IPS-NIHi11 (cell line): ENCODE measurements at regions not wholly inside any gene's neighbourhood (a gene's known extent, or its start where the extent isn't known, plus 50 kb on each side); places are given as distances from the start of the nearest gene placed in this dataset.

Experiments
- DNase-seq: peaks from one replicate; pipeline ENCODE4 v3.0.0; 2012; ENCODE audit warnings: mixed read lengths, low spot score

DNA sequence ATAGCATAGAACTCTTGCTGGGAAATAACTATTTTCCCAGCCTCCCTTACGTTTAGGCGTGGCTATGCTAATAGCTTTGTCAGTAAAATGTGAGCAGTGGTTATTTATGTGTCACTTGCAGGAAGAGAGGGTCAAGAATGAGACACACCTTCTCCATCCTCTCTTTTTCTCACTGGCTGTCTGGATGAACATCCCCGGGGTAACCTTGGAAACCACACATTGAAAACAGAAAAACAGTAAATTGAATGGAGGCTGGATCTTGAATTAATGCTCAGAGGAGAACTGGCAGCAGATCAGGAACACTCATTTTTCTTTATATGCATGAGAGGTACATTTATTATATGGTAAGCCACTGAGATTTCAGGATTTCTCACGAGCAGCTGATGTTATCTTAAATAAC, 127.6 kb downstream of the DNAJB9 start:
- DNase-seq, result no peak

DNA sequence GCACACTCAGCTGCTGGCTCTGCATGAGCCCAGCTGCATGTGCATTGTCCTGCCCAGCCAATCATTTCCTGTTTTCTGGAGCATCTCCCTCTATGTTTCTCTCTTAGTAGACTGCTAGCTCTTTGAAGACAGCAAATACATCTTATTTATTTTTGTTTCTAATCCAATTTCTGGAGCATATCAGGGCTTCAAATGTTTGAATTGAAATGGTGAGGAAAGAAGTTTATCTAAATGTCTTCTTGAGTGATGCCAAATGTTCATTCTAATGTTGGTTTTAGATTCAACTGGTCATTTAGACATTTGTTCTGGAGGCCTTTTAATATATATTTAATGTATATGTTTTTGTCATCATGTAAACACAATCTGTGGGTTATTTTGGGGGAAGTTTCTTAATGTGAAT, 141.9 kb downstream of the DNAJB9 start:
- peak; percentile 11 for DNase-seq

DNA sequence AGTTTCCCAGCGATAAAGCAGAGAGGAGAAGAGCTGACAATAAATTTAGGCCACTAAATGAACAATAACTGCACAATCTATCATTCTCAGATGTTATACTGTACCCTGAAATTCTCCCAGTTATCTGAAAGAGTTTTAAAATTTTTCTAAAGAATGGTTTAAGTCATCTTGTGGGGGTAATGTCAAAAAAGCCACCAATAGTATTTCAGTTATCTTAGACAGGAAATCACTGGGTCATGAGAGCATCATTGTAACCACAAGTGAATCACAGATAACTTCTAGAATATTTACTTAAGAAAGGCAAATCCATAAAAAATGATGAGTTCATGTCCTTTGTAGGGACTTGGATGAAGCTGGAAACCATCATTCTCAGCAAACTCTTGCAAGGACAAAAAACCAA, 147.1 kb downstream of the DNAJB9 start:
- DNase-seq, result no peak

DNA sequence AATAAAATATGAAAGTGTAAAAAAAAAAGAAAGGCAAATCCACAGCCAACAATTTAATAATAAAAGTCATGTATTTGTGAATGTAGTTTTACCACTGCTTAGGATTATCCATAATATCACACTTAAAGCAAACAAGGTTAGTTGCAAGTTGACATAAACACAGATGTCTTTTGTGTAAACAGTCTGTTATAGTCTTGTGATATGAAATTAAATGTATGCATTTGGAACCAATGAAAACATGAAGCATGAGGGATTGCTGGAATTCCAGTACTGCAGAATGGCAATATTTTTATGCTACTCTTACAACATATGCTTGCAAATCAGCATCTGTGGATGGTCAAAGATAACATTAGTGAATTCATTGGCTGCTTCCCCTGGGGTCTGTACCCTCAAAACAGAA, 148.1 kb downstream of the DNAJB9 start:
- DNase-seq, result no peak

DNA sequence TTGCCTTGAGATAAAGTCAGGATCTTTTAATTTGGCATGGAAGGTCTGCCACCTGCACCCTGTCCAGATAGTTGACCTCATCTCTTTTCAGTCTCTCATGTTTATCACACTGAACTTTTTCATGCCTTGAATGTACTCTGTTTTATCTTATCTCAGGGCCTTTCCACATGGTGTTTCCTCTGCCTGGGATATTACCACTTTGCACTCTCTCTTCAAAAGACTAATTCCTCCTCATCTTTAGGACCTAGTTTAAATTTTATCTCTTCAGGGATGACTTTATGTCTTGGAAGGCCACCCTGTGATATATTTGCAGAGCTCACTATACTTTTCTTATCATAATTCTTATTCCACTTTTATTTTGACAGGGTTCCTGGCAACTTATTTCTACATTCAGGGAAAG, 150.0 kb downstream of the DNAJB9 start:
- no peak for DNase-seq

DNA sequence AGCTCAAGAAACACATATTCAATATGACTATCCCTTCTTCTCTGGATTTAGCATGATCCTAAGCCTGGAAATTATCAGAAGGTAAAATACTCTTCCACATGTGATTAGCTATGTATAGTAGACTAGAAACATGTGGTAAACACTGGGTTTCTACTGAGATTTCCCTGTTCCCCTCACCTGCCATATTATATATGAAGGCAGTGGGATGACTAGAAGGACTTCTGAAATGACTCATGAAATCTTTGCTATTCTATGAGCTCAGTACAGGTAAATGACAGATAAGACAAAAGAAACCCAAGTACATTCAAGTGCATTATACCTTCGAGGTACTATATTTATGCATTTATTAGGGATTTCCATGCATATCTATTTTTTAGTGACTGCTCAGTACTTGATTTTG, 152.9 kb downstream of the DNAJB9 start:
- DNase-seq, result no peak

DNA sequence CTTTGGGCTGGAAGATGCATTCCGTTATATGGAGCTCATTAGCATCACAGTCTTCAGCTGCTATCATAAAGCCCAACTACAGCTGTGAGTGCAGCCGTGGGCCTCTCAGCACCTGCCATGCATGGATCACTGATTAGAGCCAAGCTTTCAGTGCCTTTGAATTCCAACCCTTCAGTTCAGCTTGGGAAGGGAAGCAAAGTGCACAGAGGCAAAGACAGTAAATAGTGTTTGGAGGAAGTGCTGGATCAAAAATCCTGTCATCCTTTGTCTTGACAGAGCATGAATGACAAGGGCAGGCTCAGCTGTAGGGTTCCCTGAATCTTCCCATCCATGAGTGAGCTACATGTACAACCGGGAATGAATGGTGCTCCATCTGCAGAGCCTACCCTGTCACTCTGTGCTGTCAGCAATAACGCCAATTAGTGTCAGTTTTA, 153.7 kb downstream of the DNAJB9 start:
- DNase-seq, result peak; percentile 14

DNA sequence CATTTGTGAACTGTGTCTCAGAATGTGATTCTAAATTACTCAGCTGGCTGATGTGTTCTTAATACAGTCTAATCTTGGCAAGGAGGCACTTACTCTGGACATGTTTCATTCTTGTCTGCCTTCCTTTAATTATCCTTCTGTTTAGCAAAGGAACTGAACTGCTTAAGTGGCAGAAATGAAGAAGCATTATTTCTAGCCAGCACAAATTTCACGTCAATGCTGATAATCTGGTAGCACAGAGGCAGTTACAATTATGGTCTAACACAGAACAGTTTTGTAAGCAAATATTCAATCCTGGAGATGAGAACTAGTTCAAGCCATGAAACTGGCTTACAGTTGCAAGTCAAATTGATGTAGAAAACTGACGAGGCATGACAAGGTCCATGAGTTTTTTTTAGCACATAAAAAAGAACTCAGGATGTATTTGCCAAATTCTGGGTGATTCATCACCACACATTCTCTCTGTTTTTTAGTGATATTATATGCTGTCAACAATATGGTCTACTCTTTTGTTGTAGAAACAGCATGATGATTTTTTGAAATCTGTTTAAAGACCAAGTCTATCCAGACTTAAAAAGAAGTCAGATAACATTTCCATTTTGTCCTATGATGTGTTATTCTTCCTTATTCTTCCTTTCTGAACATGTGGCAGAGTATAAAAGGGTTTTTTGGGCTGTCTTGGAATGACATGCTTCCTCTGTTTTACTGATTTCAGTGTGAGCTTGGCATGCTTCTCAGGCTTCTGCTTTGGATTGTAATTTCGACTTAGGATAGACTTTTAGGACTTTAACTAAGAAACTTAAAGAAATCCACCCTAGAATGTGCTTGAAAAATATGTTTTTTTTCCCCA, 154.8 kb downstream of the DNAJB9 start:
- no peak for DNase-seq

DNA sequence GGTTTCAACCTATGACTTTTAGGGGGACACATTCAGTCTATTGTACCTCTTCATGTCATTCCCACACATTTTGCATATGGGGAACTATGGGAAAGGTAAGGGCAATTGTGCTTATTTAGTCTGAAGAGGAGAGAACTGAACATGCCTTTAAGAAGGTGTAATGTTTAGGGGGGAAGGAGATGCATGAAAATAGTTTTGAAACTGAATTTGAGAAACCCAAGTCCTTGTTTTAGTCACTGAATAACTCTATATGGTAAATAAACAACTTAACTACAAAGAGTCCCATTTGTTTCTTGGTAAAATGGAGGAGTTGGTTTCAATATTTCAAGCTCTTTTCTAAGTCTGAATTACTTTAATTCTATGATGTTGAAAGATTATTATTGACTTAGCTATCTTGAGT, 166.1 kb downstream of the DNAJB9 start:
- DNase-seq, result no peak

DNA sequence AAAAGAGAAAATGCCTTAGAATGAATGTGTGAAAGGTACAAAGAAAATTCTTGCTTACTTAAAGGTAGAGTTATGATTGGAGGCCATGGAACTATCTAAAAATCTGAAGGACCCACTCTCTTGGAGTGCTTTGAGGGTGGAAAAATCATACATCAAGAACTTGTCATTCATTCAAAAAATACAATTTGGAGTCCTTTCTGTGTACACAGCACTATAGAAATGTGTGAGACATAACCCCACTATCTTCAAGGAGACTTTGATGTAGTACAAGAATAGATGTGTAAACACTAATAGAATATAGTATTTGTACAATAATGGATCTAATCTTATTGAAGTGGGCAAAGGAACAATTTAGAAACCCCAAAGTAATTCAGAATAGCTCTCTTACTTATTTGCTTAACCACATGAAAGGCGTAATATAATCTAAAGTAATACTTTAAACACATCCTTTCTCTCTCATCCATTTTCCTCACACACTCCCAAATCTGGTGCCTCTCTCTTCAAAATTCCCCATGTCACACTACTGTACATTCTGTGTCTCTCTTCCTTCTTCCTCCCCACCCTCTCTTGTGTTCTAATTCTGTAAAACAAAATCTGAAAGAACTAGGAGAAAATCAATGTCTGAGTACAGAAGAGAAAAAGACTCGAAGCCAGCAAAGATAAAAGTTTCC, 166.7 kb downstream of the DNAJB9 start:
- no peak for DNase-seq

DNA sequence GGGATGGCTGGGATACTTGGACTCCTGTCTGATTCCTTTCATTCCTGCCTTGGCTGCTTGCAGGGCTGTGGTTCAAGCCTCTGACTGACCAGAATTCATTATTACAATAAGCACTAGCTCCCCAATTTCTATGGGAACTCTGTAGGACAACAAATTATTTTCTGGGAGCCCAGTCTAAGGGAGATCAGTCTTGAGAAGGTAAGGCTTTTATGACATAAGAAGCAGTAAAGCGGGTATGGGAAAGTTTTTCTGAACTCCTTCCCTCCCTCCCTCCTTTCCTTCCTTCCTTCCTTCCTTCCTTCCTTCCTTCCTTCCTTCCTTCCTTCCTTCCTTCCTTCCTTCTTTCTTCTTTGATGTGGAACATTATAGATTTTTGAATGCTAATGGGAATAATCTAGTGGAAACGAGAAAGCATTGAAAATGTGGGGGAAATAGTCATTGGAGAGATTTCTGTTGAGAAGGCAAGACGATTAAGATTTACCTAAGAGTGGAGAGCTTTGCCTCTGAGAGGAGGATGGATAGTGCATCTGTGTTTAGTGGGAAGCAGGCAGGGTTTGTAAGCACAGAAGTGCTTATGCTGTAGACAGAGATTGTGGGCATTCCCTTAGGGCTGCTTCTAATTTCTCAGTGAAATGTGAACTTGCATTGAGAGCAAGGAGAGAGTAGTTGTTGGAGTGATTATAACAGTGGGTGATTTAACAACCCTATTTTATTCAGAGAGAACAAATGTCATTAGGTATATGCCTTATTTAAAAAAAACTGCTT, 201.5 kb downstream of the DNAJB9 start:
- DNase-seq, result no peak

DNA sequence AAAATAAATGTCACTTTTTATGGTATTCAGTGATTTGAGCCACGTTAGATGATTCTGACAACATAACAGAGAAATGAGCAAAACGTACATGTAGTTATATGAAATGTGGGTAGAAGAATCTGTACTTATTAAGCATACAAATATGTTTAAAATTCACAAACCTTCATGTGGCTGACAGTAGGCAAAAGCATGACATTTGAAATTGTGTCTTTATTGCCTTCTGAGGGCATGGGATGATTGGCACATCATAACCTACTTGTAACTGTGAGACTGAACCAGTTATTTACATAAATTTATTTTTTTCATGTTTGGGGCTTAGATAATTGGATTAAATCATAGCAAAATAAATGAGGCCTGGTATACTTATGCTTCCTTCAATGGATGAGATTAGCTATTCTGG, 202.2 kb downstream of the DNAJB9 start:
- no peak for DNase-seq

DNA sequence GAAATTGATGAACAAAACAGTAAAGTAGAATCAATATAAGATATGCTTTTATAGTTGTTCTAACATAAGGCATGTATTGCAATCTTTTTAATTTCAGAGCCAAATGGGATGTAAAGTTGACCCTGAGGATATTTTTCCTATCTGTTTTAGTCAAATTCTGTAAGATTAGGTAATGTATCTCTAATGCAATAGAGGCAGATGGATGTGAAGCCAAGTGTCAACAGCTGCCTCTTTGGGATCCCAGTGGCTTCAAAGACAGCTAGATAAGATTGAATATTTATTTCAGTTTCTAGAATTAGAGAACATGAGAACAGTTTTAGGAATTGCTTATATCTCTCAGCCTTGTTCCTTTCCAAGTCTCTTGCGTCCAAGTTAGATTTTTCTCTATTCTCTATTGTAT, 208.3 kb downstream of the DNAJB9 start:
- DNase-seq, result no peak

DNA sequence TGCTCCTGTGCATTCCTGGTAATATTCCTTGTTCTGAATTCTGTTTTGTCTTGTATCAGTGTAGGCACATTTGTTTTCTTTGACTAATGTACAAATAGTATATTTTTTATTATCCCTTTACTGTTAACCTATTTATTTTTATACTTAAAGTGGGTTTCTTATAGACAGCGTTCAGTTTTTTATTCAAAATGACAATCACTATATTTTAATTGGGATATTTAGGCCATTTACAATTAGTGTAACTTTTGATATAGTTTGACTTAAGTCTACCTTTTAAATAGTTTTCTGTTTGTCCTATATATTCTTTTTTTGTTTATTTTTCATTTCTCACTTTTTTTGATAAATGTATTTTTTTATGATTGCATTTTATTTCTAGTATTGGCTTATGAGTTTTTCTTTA, 219.8 kb downstream of the DNAJB9 start:
- no peak for DNase-seq

DNA sequence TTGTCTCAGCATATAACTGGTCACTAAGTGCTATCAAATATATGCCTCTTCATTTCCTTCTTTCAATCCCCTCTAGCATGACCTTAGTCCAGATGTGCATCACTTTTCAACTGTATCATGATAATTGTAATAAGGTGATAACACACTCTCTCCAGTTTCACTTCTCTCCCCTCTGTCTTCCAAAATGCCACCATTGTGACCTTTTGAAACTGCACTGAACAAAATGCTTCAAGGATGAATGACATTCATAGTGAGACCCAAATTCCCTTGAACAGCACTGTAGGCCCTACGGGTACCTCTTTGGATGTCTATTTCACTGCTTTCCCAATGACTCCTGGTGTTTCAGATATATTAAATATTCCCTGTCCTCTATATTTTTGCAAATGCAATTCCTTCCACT, 224.8 kb downstream of the DNAJB9 start:
- DNase-seq, result no peak

DNA sequence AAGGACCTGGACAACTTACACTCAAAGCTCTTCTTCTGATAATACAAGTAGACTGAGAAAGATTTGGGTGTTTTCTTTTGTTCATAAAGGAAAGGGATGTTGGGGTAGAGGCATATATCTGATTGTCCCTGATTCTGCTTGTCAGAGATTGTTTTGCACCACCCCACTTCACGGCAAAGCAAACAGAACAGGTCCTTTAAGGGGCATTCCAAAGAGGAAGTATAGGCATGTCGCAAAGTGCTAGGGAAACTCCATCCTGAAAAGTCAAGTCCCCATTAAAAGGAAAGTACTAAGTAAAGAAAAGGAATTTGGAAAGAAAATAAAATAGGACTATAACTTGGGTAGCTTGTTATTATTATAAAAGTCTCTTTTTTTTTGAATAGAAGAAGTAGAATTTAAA, 233.0 kb downstream of the DNAJB9 start:
- DNase-seq, result no peak

DNA sequence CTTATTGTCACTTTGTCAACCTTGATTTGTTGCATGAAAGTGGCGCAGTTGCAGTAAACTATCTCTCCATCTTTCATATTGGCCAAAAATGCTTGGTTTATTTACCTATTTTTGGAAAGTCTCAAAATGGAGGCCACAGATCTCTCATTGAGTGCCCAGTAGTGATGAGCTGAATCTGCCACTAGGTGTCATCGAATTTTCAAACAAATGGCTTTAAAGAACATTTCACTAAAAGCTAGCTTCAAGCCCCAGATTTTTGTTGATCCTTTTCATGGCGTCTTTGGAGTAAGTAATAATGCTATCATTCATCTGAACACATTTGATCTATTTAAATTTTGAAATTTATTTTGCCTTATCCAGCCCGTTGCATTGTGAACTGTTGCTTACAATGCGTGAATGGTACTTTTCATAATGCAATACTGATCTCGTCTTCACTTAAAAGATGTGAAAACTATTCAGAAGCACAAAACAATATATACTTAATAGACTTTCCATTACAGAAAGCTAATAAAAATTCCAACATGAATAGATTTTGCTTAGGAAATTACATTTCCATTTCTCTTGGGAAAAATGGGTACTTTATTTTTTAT, 236.2 kb downstream of the DNAJB9 start:
- peak; percentile 61 for DNase-seq

DNA sequence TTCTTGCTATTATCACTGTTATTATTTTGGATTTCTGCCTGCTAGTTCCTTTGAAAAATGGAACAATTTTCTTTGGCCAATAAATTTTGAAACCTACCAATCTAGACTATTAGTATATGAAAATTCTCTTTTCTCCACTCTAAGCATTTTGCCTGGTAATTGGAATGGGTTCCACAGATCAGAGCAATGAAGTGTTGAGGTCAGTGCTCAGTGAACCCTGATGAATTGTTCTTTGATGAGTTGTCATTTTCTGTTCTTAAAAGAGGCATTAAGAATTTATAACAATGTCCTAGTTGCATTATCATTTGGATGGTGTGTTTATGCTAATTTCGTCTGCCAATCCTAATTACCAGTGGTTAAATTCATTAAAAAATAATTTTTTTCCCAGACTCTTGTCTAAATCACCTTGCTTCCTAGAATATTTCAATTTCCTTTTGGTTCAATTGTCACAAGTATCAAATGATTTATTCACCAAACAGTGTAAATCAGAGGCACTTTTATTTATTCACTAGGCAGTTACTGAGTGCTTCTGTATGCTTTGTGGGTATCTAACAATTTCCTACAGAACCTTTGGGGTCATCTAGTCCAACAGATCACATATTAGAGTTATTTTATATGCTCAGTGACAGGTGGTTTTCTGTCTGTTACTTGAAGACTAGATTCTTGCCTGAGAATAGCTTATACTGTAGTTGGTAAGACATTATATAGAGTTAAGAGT, 239.0 kb downstream of the DNAJB9 start:
- DNase-seq, result no peak

DNA sequence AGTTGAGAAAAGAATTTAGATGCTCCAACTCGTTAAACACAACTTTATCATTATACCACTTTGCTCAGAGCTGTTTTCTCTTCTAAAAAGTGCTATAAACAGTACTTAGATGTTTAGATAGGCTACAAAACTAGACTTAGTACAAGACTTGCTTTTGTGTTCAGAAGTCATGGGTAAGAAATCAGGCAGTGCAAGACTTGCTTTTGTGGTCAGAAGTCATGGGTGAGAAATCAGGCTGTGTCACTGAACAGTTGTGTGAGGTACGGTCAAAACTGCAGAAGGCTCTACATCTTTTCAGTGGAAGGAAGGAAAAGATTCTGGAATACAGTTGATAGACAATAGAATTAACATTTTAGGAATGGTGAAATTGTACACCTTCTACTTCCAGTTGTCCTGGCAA, 239.7 kb downstream of the DNAJB9 start:
- no peak for DNase-seq

DNA sequence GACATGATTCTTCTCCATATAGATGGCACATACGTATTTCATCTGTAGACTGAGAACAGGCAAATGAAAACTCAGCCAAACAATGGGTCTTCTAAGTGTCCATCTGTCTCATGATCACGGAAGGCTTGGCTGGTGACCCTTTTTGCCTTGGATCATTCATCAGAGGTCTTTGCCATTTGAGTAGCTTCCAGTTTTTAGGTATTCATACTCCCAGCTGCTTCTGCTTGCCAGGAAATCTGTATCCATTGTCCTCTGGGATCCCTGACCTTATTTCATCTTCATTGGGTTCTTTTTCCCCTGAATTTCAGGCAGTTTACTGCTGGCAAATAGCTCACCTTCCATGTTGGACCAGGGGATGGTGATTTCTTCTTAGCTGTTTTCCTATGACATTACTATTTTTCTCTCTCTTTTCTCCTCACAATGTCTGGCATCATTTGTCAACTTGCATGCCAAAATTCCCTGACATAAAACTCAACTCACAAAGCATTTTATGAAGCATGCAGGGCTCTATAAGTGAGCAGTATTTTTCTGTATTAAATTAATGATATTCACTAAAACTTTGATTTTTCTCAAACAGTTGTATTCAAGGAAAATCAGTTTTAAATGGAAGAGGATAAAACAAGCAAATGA, 241.2 kb downstream of the DNAJB9 start:
- no peak for DNase-seq

DNA sequence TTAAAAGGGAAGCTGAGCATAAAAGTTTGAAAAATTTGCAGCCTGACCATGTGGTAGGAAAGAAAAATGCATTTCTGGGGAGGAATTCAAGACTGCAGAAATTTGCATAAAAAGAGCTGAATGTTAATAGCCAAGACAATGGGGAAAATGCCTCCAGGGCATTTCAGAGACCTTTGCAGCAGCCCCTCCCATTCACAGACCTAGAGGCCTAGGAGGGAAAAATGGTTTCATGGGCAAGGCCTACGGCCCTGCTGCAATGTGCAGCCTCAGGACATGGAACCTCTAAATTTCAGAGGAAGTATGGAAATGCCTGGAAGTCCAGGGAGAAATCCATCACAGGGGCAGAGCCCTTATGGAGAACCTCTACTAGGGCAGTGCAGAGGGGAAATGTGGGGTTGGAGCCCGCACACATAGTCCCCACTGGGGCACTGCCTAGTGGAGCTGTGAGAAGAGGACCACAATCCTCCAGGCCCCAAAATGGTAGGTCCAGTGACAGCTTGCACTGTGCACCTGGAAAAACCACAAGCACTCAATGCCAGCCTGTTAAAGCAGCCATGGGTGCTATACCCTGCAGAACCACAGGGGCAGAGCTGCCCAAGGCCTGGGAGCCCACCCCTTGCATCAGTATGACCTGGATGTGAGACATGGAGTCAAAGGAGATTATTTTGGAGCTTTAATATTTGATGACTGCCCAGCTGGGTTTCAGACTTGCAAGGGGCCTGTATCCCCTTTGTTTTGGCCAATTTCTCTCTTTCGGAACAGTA, 243.8 kb downstream of the DNAJB9 start:
- no peak for DNase-seq
